Hepatocyte (in vitro differentiated cells): ENCODE measurements at regions not wholly inside any gene's neighbourhood (a gene's known extent, or its start where the extent isn't known, plus 50 kb on each side); places are given as distances from the start of the nearest gene placed in this dataset.
A peak's percentile ranks its signal among the peaks of the same experiment; 100 is the strongest.

Experiments used
- DNase-seq: peaks from one replicate; pipeline ENCODE4 v3.0.0-alpha.2; 2016; ENCODE audit warnings: low spot score
- H2AFZ ChIP-seq: fragments of 200-600 bp; sonication (generic); 2 replicates; pipeline ENCODE4 v1.6.0; 2016; ENCODE audit warnings: antibody characterized with exemption, mild to moderate bottlenecking
- H3K27ac ChIP-seq: fragments of 200-600 bp; sonication (generic); 2 replicates; pipeline ENCODE4 v1.5.1; 2016; ENCODE audit warnings: mild to moderate bottlenecking
- H3K27me3 ChIP-seq: fragments of 200-600 bp; sonication (generic); 2 replicates; pipeline ENCODE4 v1.6.1; 2016
- H3K36me3 ChIP-seq: fragments of 200-600 bp; sonication (generic); replicated peaks from 2 replicates; pipeline ENCODE4 v1.5.1; 2016; ENCODE audit warnings: low read depth; ENCODE audit not compliant: insufficient read depth
- H3K4me1 ChIP-seq: fragments of 200-600 bp; sonication (generic); 2 replicates; pipeline ENCODE4 v1.5.1; 2016; ENCODE audit warnings: mild to moderate bottlenecking, moderate library complexity; ENCODE audit not compliant: insufficient read depth
- H3K4me2 ChIP-seq: fragments of 200-600 bp; sonication (generic); 2 replicates; pipeline ENCODE4 v1.6.0; 2016
- H3K4me3 ChIP-seq: fragments of 200-600 bp; sonication (generic); 2 replicates; pipeline ENCODE4 v1.5.1; 2016; ENCODE audit warnings: mild to moderate bottlenecking
- H3K79me2 ChIP-seq: fragments of 200-600 bp; sonication (generic); 2 replicates; pipeline ENCODE4 v1.6.0; 2017; ENCODE audit warnings: mild to moderate bottlenecking
- H3K9me2 ChIP-seq: fragments of 200-600 bp; sonication (generic); replicated peaks from 2 replicates; pipeline ENCODE4 v1.6.0; 2017; ENCODE audit warnings: mild to moderate bottlenecking; ENCODE audit not compliant: insufficient read depth
- H3K9me3 ChIP-seq: fragments of 200-600 bp; sonication (generic); 2 replicates; pipeline ENCODE4 v1.5.1; 2016; ENCODE audit warnings: low read depth, mild to moderate bottlenecking
- H4K20me1 ChIP-seq: fragments of 200-600 bp; sonication (generic); 2 replicates; pipeline ENCODE4 v1.6.0; 2016; ENCODE audit warnings: mild to moderate bottlenecking; ENCODE audit not compliant: insufficient read depth, poor library complexity, severe bottlenecking
- EZH2 ChIP-seq: fragments of 200-600 bp; sonication (generic); IDR thresholded peaks from 2 replicates; pipeline ENCODE4 v1.6.1; 2016; ENCODE audit warnings: antibody characterized with exemption, mild to moderate bottlenecking, borderline replicate concordance
- EZH2phosphoT487 ChIP-seq: fragments of 200-600 bp; sonication (generic); IDR thresholded peaks from one replicate; pipeline ENCODE4 v1.6.1; 2018; ENCODE audit warnings: antibody characterized with exemption, mild to moderate bottlenecking, low read depth, moderate library complexity; ENCODE audit not compliant: unreplicated experiment, severe bottlenecking
- WGBS: methylation state at CpG from one replicate; pipeline ENCODE4 v1.1.6; 2016; ENCODE audit warnings: low lambda C conversion rate; ENCODE audit errors: missing lambda C conversion rate; 5-methylcytosine and 5-hydroxymethylcytosine counted together
- TF ChIP-seq, protein P1 (sequence below): fragments of 200-600 bp; sonication (generic); IDR thresholded peaks from 2 replicates; pipeline ENCODE4 v1.5.1; 2016; ENCODE audit warnings: antibody characterized with exemption, mild to moderate bottlenecking; ENCODE audit not compliant: poor library complexity

DNA sequence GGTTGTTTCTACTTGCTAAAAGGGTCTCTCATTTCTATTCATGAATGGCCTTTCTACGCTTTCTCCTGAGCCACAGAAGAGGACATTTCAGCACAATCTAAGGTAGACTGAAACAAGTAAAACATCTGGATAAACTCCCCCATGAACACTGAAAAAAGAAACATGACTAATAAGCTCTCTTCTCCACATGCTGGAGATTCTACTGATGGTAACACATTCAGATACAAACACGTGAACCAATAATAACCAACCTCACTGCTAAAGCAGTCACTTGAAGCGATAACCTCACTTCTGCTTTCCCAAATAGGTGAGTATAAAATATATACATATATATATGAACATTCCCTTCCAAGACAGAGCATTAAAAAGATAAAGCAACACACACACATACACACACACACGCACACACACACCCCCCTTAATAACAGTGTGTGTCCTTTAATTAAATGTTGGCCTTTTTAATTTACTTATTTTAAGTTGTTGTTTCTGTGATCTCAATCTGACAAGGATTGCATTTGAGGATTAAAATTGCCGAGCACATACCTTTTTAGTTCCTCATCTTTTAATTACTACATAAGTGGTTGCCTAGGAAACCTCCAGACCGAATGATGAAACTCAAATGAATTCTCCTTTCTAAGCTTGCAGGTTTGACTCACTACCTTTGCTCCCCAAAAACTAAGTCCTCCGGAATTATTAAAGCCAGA, 292.4 kb upstream of the KLF14 start:
- Histone ChIP-seq H3K4me2 (no peak overlapping the region), H3K27me3 (no peaks in the 10 kb centered on the region), H3K27ac (no peak overlapping the region), H3K9me3 (no peaks in the 10 kb centered on the region), H3K4me3 (no peak overlapping the region), H3K36me3 (no peaks in the 10 kb centered on the region), H3K9me2 (no peaks in the 10 kb centered on the region), H4K20me1 (no peaks in the 10 kb centered on the region), H3K4me1 (no peaks in the 10 kb centered on the region), H3K79me2 (no peaks in the 10 kb centered on the region), H2AFZ (no peak overlapping the region)
- DNase-seq = peak; percentile 20
- 94% methylated on average over 7 of the region's 7 CpGs for WGBS
- TF ChIP-seq, protein P1, sequence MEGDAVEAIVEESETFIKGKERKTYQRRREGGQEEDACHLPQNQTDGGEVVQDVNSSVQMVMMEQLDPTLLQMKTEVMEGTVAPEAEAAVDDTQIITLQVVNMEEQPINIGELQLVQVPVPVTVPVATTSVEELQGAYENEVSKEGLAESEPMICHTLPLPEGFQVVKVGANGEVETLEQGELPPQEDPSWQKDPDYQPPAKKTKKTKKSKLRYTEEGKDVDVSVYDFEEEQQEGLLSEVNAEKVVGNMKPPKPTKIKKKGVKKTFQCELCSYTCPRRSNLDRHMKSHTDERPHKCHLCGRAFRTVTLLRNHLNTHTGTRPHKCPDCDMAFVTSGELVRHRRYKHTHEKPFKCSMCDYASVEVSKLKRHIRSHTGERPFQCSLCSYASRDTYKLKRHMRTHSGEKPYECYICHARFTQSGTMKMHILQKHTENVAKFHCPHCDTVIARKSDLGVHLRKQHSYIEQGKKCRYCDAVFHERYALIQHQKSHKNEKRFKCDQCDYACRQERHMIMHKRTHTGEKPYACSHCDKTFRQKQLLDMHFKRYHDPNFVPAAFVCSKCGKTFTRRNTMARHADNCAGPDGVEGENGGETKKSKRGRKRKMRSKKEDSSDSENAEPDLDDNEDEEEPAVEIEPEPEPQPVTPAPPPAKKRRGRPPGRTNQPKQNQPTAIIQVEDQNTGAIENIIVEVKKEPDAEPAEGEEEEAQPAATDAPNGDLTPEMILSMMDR = no peak
- no peak for TF ChIP-seq EZH2phosphoT487
- no peak for TF ChIP-seq EZH2

DNA sequence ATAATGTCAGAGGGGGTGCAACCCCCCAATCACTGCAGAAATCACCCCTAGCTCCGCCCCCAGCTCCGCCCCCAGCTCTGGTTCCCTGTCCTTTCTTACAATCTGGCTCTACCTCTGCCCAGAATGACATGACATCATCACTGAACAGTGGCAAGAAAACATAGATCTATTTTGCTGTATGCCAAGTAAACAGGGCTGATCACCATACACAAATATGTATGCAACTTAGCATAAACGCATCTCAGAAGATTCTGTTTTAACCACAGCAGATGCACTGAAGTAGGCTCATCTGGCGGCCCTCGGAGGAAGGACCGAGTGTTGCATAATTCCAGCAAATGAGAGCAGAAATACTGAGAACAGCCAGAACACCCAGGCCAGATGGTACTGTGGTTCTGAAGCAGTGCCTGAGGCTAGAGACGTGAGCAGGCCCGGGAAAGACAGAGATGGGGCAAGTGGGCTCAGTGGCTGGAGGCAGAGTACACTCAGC, 293.3 kb upstream of the KLF14 start:
- 78% methylated on average over 8 of the region's 8 CpGs for WGBS
- H3K4me1 ChIP-seq = no peaks in the 10 kb centered on the region
- no peaks in the 10 kb centered on the region for H3K36me3 ChIP-seq
- H2AFZ ChIP-seq = no peak overlapping the region
- H3K4me3 ChIP-seq = no peak overlapping the region
- H3K9me3 ChIP-seq = no peaks in the 10 kb centered on the region
- no peak for TF ChIP-seq EZH2phosphoT487
- TF ChIP-seq EZH2 = no peak
- TF ChIP-seq, protein P1 = no peak
- H3K27ac ChIP-seq = no peak overlapping the region
- DNase-seq = peak; percentile 38
- H3K9me2 ChIP-seq = no peaks in the 10 kb centered on the region
- H4K20me1 ChIP-seq = no peaks in the 10 kb centered on the region
- no peaks in the 10 kb centered on the region for H3K79me2 ChIP-seq
- H3K4me2 ChIP-seq = no peak overlapping the region
- H3K27me3 ChIP-seq = no peaks in the 10 kb centered on the region

DNA sequence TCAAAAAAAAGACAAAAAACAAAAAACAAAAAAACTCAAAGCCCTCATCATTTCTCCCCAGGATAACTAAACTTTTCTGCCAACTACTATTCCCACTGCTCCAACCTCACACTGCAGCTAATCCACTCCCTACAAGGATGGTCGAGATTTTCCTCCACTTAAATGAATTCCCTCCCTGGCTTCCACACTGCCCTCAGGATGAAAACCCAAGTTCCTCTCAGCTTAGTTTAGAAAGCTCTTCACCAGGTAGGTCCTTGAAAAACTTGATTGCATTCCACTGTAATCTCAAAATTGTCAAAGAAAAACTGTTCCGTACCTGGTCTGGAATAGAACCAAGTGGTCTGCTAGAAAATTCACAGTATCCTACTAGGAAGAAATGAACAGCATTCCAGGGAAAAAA, 294.3 kb upstream of the KLF14 start:
- TF ChIP-seq, protein P1 = no peak
- TF ChIP-seq EZH2 (no peak), EZH2phosphoT487 (no peak)
- Histone ChIP-seq H3K9me2 (no peaks in the 10 kb centered on the region), H4K20me1 (no peaks in the 10 kb centered on the region), H3K36me3 (no peaks in the 10 kb centered on the region), H3K27ac (no peak overlapping the region), H3K4me2 (no peak overlapping the region), H3K4me1 (no peaks in the 10 kb centered on the region), H3K27me3 (no peaks in the 10 kb centered on the region), H3K4me3 (no peak overlapping the region), H3K9me3 (no peaks in the 10 kb centered on the region), H2AFZ (no peak overlapping the region), H3K79me2 (no peaks in the 10 kb centered on the region)
- 80% methylated on average over 2 of the region's 2 CpGs for WGBS
- DNase-seq = no peak
